GM21786 (cell line): ENCODE measurements at regions not wholly inside any gene's neighbourhood (a gene's known extent, or its start where the extent isn't known, plus 50 kb on each side); places are given as distances from the start of the nearest gene placed in this dataset.

Experiments used
- ATAC-seq: cut with Tn5 transposase; IDR thresholded peaks from one replicate; pipeline ENCODE4 v1.9.1; 2021; ENCODE audit not compliant: unreplicated experiment

- ATAC-seq = no peak
Measured at GRCh38 chr1:4351453-4351852, 303.0 kb upstream of the AJAP1 start.

- ATAC-seq = no peak
Measured at GRCh38 chr1:4353090-4353856, 301.1 kb upstream of the AJAP1 start.

- ATAC-seq = no peak
Measured at GRCh38 chr1:4355839-4356238, 298.6 kb upstream of the AJAP1 start.

- no peak for ATAC-seq
Measured at GRCh38 chr1:4362314-4363044, 291.9 kb upstream of the AJAP1 start.

- no peak for ATAC-seq
Measured at GRCh38 chr1:4366091-4366490, 288.3 kb upstream of the AJAP1 start.

GRCh38 chr1:4367230-4367777, 287.1 kb upstream of the AJAP1 start:
- no peak for ATAC-seq

- ATAC-seq = no peak
Measured at GRCh38 chr1:4369335-4369734, 285.1 kb upstream of the AJAP1 start.

GRCh38 chr1:4371849-4372248, 282.6 kb upstream of the AJAP1 start:
- no peak for ATAC-seq

GRCh38 chr1:4375812-4376211, 278.6 kb upstream of the AJAP1 start:
- ATAC-seq = no peak

GRCh38 chr1:4379451-4380175, 274.8 kb upstream of the AJAP1 start:
- ATAC-seq = no peak

- no peak for ATAC-seq
Measured at GRCh38 chr1:4380564-4381168, 273.7 kb upstream of the AJAP1 start.

- ATAC-seq = no peak
Measured at GRCh38 chr1:4393191-4393590, 261.2 kb upstream of the AJAP1 start.

GRCh38 chr1:4394366-4394765, 260.0 kb upstream of the AJAP1 start:
- no peak for ATAC-seq

- ATAC-seq = no peak
Measured at GRCh38 chr1:4395158-4395557, 259.3 kb upstream of the AJAP1 start.

GRCh38 chr1:4395676-4396075, 258.7 kb upstream of the AJAP1 start:
- no peak for ATAC-seq

- no peak for ATAC-seq
Measured at GRCh38 chr1:4396551-4396950, 257.9 kb upstream of the AJAP1 start.

GRCh38 chr1:4397196-4397595, 257.2 kb upstream of the AJAP1 start:
- ATAC-seq = no peak

- no peak for ATAC-seq
Measured at GRCh38 chr1:4402032-4402431, 252.4 kb upstream of the AJAP1 start.

- ATAC-seq = no peak
Measured at GRCh38 chr1:4404854-4405590, 249.4 kb upstream of the AJAP1 start.

GRCh38 chr1:4407851-4408250, 246.6 kb upstream of the AJAP1 start:
- ATAC-seq = no peak
